GM21717 (cell line): ENCODE measurements at regions not wholly inside any gene's neighbourhood (a gene's known extent, or its start where the extent isn't known, plus 50 kb on each side); places are given as distances from the start of the nearest gene placed in this dataset.
"Not testable (repeated sequence)": the region's sequence is repeated elsewhere in the genome, so short reads cannot be mapped to it uniquely, and the experiment has no call there.

Source experiments
- ATAC-seq: cut with Tn5 transposase; IDR thresholded peaks from one replicate; pipeline ENCODE4 v1.9.1; 2021; ENCODE audit warnings: mild to moderate bottlenecking, moderate library complexity; ENCODE audit not compliant: unreplicated experiment

DNA sequence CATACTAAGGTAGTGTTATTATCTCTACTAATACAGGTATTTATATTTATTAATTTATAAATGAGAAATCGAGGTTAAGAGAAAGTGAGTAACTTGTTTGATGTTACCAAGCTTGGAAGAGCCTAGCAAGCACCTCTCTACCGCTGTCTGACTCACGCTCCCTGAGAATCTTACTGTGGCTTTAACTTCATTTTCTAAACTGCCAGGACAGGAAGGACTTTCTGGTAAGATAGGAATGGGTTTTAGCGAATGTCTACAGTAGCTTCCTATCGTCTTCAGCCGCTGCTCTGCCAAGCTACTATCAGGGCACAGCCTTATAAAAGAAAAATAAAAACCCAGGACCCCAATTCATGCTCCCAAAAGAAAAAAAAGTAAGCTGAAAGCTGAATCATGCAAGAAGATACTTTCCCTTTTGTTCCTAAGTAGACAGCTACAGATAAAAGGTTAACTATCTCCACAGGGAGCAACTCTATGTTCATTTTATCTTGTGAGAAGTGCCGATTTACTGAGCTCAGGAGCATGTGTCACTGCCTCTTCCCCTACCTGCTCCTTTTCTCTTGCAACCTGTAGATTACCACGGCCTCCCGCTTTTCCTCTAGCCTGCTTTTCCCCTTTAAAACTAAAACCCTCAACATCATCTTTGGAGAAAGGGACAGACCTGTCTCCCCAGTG lies 60.2 kb downstream of the THNSL1 start:
- no peak for ATAC-seq

DNA sequence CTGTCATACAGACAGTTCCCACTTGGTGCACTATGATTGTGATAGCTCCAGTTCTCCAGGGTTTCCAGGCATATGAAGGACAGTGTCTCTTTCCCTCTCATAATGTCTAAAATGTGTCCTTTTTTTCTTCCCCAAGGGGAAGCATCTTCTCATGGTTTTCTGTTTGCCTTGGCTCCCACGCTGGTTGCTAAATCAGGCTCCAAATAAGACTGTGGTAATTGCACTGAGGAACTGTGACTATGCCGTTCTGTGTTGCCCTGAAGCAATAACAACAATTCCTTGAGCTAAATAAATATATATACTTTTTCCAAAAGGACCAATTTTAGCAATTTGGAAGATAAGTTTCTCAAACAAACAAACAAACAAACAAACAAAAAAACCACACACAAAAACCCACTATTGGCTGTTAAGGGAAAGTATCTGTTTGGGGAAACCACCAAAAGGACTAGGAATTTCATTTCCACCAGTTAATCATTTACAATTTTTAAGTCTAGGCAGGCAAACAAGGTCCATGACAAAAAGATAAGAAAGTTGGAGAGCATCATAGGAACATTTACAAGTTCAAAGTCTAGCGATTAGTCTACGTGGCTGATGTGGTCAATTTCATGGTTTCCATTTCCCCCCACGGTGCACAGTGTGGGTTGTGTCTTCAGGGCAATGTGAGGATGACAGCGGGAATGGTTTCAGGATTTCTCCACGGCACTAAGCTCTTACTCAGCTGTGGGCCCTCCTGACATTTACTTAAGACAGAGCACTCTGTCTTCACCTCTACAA lies 62.4 kb downstream of the THNSL1 start:
- no peak for ATAC-seq

DNA sequence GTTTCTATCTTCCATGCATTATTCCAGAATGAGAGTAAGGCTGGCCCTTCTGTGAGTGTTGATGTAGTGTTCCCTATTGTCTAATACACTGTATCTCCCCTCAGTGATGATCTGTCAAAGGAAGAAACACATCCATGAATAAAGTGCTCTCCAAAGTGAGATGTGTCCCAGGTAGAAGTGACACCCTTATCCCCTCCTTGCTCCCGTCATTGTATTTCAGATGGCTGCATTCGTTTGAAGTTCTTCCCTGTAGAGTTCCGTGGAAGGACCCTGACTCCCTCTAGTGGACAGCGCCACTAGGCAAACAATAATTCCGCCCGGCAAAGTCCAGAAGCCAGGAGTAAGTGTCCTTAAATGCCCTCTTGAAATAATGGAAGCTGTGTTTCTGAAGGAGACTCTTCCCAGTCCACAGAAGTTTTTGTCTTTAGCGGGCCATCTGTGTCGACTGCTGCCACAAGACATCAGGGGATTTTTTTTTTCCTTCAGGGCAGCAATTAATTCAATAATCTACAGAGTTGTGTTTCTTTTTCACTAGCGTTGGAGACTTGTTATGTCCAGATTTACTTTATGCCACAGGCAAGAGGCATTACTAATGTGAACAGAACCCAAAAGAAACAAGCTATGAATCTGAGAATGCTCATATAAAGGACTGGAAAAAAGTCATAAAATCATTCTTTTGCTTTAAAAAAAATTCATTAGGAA lies 64.6 kb downstream of the THNSL1 start:
- peak; percentile 76 for ATAC-seq

DNA sequence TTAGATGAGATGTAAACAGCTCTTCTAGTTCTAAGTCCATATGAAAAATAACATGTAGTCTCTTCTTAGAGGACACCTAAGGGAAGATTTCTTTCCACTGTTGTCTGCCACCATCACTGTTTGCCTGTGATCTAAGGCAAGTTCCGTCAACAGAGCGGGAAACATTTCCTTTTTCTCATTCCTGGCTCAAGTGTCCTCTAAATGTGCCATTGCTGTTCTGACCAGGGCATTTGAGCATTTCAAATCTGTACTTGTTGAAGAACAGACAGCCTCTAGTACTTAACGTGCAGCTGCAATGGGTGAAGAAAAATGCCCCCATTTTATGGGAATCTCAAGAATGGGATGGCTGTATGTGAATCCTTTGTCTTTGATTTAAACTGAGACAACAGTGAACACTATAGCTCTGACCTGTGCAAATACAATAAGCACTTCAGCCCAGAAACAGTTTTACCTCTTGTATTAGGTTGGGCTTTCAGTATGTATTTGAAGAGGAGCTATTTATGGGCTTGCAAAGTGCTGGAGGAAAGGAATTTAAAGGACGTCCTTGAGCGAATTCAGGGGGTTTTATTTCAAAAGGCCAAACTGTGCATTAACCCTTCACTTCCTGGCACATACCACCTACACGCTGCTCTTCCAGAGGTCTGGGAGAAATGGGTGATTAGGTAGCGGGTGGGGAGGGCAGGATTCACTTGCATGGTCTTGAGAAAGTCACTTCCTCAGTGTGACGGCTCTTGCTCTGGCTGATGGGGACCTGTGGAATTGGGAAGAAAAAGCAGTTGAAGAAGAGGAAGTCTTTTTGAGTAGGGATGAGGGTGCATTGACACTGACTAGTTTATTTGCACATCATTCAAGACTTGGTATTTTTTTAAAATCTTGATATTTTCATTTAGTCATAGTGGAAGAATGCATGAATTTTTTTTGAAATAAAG lies 66.1 kb downstream of the THNSL1 start:
- ATAC-seq: no peak

DNA sequence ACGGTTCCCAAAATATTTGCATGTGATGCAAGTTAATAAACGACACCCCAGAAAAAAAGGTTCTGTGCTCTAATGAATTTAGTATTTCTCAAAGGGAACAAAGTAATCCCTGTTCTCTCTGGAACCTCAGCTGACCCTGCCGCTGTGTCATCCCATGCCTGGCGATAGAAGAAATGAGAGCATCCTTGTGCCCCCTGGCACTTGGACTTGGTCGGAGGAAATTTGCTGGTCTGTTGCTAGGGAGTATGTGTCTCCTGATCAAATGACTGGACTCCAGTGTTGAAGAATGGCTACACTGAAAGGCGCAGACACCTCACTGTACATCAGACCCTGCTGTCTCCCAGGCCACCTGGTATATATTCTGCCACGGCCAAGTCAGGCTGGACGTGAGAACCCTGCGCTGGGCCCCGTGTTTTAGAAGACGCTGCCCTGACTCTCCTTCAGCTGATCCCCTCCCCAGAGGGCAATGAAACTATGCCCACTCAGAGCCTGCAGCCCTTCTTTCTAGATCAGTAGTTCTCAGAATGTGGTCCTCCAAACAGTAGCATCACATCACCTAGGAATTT lies 67.2 kb downstream of the THNSL1 start:
- no peak for ATAC-seq

DNA sequence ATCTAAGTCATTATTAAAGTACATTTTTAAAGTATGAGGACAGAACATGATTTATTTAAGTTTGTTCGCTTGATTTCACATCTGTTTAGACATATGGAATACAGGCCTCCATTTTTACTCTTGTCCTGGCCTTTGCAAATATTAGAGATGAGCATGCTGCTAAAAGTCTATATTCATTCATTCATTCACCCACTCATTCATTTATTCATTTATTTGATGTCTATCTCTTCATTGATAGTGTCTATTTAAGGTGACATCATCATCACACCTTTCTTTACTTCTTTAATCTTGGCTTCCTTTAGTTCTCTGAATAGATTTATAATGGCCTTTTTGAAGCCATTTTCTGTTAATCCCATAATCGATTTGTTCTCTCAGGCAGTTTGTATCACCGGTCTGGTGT lies 68.0 kb downstream of the THNSL1 start:
- no peak for ATAC-seq

DNA sequence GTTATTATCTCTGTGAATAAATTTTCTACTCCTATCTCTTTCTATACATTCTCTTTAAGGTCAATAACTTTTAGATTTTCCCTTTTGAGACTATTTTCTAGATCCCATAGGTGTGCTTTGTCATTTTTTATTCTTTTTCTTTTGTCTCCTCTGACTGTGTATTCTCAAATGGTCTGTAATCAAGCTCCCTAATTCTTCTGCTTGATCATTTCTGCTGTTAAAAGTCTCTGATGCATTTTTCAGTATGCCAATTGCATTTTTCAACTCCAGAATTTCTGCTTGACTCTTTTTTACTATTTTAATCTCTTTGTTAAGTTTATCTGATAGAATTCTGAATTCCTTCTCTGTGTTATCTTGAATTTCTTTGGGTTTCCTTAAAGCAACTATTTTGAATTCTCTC lies 78.2 kb downstream of the THNSL1 start:
- no peak for ATAC-seq

DNA sequence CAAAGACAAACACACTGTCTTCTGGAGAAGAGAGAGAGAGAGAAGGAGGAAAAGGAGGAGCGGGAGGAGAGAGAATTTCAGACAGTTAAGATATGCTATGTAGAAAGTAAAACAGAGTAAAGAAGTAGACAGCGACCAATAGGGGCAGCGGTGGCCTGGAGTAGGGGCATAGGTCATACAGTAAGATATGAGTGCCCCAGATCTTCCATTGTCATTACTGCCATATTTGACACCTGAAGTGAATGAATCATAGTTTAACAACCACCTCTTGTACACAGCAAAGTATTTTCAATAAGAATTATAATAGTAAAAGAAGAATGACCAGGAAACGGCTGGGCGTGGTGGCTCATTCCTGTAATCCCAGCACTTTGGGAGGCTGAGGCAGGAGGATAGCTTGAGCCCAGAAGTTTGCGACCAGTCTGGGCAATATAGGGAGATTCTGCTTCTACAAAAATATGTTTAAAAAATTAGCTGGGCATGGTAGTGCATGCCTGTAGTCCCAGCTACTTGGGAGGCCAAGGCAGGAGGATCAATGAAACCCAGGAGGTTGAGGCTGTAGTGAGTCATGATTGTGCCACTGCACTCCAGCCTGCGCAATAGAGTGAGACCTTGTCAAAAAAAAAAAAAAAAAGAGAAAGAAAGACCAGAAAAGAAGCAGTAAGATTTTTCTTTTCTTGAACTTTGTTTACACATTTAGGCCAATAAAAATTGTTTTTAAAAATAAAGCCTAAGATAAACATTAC lies 77.0 kb upstream of the GPR158 start:
- no peak for ATAC-seq

DNA sequence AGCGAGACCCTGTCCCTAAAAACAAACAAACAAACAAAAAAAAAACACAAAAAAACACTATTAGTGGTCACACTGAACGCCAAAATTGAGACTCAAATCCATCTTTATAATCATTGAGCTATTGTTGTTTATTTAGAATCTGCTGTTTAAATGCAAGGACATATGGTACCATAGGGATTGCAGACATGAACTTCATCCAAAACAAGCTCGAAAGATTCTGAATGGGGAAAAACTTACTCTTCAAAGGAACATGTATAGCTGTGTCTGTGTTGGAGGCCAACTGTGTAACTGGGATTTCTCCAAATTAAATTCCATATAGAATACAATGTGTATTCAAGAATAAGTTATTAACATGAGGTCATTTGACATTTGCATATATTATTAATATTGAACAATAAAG lies 74.7 kb upstream of the GPR158 start:
- no peak for ATAC-seq

DNA sequence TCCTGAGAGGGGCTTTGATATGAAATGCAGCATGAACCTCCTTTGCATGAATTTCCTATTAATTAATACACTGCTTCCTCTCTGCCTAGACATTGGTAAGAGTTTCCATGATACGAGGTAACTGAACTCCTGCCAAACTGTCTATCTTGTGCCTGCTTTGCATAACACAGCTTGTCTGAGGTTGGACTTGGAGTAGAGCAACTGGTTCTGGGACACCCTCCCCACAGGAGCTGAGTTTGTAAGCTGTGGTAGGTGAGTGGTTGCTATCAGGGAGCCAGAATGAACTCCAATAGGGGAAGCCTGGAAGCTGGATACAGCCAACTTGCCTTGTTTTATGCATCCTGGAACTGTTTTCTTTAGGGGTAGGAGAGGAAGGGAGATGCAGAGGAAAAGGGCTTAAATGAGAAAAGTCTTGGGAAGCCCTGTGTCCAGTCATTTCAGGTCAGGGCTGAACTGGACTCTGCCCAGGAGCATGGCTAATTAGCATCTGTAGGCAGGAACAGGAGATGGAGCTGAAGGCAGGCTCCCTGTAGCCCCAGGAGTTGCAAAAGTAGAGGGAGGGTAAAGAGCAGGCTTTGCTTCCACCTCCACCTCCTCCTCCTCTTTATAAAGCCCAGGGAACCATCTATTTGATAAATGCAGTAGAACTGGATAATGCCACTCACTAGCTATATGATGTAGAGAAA lies 73.2 kb upstream of the GPR158 start:
- ATAC-seq: no peak

DNA sequence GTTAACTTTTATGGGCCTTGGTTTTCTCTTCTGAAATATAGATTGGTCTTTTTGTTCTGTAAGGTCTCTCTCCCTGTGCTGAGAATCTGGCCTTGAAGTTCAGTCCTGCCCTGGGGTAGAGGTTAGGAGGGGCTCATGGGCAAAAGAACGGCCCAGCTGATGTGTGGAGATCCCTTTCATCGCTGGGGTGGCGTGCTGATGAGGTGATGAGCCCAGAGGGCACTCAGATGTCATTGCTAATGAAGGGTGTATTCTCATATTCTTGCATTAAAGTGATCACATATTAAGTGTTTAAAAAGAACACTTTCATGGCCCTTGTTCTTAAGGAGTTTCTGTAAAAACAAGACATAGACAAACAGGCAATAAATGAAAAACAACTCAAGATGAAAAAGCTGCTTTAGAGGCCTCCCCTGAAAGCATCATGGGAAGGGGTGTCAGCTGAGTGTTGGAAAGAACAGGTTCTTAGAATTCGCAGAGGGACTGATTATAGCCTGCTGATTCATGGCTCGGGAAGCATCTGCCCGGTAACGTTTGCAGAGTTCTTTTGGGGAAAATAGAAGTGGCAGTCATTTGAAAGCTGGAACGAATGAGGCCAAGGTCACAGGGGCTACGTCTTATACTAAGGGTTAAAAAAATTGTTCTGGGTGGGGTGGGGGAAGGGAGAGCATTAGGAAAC lies 72.5 kb upstream of the GPR158 start:
- no peak for ATAC-seq

DNA sequence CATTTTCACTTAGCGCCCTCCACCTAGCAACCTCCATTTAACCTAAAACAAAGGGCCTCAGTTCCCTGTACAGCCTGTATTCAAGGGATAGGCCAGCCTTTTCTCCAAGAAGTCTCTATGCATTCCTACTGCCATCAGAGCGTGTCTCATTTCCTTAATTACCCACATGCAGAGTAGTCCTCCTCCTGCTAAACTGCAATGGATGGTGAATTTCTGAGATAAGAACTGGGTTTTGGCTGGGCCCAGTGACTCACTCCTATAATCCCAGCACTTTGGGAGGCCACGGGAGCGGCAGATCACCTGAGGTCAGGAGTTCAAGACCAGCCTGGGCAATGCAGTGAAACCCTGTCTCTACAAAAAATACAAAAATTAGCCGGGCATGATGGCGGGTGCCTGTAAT lies 71.1 kb upstream of the GPR158 start:
- ATAC-seq: no peak

DNA sequence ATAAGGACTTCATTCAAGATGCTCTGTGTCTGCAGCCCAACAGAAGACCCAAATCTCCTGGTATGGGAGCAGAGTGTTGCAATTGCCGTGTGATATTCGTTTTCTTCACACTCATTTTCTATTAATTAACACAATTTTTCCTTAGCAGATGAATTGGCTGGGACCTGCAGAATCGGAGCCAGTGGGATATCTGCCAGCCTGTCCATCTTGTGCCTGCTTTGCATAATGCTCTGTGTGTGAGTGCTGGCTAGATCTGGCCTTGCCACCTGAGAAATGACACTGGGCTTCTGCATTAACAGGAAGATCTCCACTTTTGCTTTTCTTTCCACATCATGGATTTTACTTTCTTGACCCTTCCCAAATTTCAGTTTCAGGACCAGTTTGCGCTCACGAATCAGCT lies 70.4 kb upstream of the GPR158 start:
- ATAC-seq: no peak

DNA sequence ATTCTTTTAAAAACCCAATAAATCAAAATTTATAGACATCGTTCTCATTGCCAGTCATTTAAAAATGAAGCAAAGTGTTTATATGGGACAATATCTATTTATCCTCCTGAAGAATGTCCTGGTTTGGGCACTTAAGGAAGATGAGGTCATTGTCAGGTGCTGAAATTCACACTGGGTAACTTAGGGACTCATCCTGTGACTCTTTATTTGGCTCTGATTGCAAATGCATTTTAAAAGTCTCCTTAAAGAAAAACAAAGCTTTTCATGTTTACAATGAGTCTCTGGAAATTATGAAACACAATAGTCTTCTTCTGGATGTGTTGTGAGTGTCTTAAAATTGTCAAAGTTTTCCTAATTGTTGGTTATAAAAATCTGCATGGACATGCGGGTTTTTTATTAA lies 69.5 kb upstream of the GPR158 start:
- no peak for ATAC-seq

DNA sequence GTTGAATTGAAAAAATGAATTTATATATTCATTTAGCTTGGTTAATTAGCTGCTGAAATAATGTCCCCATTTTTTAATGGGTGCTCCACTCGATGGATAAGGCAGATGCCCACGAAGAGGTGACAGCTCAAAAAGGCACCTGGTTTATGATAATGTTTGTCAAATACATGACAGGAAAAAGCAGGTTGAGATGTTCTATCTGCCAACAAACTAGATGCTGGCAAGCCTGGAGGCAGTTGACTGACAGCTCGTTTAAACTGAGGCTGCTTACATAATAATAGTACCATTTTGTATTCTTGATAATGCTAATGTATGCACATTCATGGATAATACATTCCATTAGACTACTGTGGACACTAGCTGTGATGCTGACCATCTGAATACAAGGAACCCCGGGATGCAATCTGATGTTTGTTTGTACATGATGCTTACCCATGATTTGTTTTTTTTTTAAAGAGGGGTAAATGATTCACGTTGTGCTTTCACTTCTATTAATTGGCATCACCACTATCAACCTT lies 69.0 kb upstream of the GPR158 start:
- ATAC-seq: no peak

DNA sequence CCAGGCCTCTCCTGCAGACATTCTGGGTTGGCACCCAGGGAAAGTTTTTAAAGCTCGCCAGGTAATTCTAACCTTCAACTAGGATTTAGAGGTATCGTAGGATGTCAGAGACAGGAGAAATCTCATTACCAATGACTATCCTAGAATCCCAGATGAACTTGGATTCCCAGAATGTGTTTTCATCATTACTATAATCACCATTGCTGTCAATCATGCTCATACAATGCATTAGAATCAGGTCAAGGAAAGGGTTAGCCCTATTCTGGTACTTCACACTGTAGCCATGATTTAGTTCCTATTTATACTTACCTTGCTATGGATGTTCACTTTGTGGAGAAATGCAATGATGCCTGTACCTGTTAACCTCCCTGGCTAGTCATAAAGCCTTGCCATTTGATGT lies 67.0 kb upstream of the GPR158 start:
- no peak for ATAC-seq

DNA sequence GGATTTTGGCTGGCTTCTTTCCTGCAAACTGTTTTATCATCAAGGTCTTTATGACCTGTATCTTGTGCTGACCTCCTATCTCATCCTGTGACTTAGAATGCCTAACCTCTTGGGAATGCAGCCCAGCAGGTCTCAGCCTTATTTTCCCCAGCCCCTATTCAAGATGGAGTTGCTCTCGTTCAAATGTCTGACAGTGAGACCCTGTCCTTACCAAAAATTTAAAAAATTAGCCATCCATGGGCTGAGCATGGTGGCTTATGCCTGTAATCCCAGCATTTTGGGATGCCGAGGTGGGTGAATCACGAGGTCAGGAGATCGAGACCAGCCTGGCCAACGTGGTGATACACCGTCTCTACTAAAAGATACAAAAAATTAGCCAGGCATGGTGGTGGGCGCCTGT lies 64.9 kb upstream of the GPR158 start:
- not testable (repeated sequence) for ATAC-seq

DNA sequence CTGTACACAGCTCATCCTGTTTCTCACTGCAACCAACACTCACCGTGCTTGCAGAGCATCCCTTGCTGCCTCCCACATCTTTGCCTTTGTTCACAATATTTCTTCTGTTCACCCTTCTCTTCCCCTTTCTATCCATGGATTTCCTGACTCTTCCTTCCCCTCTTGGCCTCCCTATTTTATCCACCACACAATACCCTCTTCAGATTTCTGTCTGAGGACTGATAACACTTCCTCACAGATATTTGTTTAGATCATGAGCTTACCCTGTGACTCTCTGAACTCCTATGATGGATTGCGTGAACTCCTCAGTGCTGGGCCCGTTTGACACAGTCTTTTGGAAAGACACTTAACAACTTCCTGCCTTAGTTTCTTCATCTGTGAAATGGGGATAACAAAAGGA lies 62.8 kb upstream of the GPR158 start:
- no peak for ATAC-seq
